Heart right ventricle (tissue), 16 donors: ENCODE measurements at regions not wholly inside any gene's neighbourhood (a gene's known extent, or its start where the extent isn't known, plus 50 kb on each side); places are given as distances from the start of the nearest gene placed in this dataset.

ENCODE experiments used
- ATAC-seq, 8 donors: fragments of 200-7000 bp; cut with Tn5 transposase; one replicate each; pipeline ENCODE4 v1.9.1; 2020; ENCODE audit warnings: mild to moderate bottlenecking in 8 of 8, moderate library complexity in 8 of 8, moderate number of reproducible peaks in 1 of 8
- DNase-seq, 2 donors: peaks; one replicate each; pipeline ENCODE4 v3.0.0-alpha.2; 2020
- H3K27ac ChIP-seq, 10 donors: fragments of 200-600 bp; sonication (generic) in 2 of 10; one replicate each; pipeline versions ENCODE4 v1.5.0 to v1.8.0; 2020 to 2022; ENCODE audit warnings: mild to moderate bottlenecking in 3 of 10
- H3K27me3 ChIP-seq, 7 donors: fragments of 200-600 bp; one replicate each; pipeline ENCODE4 v1.8.0; 2021 to 2022; ENCODE audit warnings: mild to moderate bottlenecking in 2 of 7
- H3K36me3 ChIP-seq, 9 donors: fragments of 200-600 bp; sonication (generic) in 1 of 9; one replicate each; pipeline versions ENCODE4 v1.5.0 to v1.8.0; 2020 to 2022; ENCODE audit warnings: mild to moderate bottlenecking in 2 of 9
- H3K4me1 ChIP-seq, 9 donors: fragments of 200-600 bp; sonication (generic) in 1 of 9; one replicate each; pipeline versions ENCODE4 v1.5.0 to v1.8.0; 2020 to 2022; ENCODE audit warnings: mild to moderate bottlenecking in 4 of 9
- H3K4me3 ChIP-seq, 10 donors: fragments of 200-600 bp; sonication (generic) in 2 of 10; one replicate each; pipeline versions ENCODE4 v1.5.0 to v1.8.0; 2020 to 2022; ENCODE audit warnings: mild to moderate bottlenecking in 7 of 10, moderate library complexity in 2 of 10
- H3K9me3 ChIP-seq, 11 donors: fragments of 200-600 bp in 10 of 11; sonication (generic) in 2 of 11; one replicate each; pipeline versions ENCODE4 v1.5.0 to v1.8.0; 2013 to 2022; ENCODE audit warnings: mild to moderate bottlenecking in 2 of 11, control low read depth in 1 of 11, moderate library complexity in 1 of 11
- CTCF ChIP-seq, 9 donors: fragments of 200-600 bp; sonication (generic) in 2 of 9; IDR thresholded peaks; one replicate each; pipeline versions ENCODE4 v1.5.0 to v1.8.0; 2021 to 2022; ENCODE audit warnings: antibody characterized with exemption in 9 of 9, mild to moderate bottlenecking in 5 of 9, moderate library complexity in 1 of 9
- WGBS, 2 donors: extraction: QIAGEN DNeasy Blood & Tissue Kit; methylation state at CpG; one replicate each; pipeline ENCODE4 v1.1.7; 2013; ENCODE audit warnings: inconsistent platforms in 1 of 2; 5-methylcytosine and 5-hydroxymethylcytosine counted together
- intact Hi-C, 10 donors: fragments of 100-400 bp; cut with DNase I; formaldehyde crosslinking; loops; one replicate each; pipeline versions ENCODE4 v1.11.1 to v1.14.2; 2022
- donor health status: Arrhythmogenic right ventricular cardiomyopathy.
- donor health status: ischemic (EF 13 %, LVEDD 7.1; RV severe dilation, severe dysfunction).
- donor health status: healthy with polysubstance abuse.
- donor health status: DM: no; HTN: yes; CAD: no.
- donor health status: DM: no; HTN: no; CAD: no.
- donor health status: ischemic (EF 25% LVEDD 6.9; RV normal size, moderate dysfunction).
- donor health status: ischemic (EF 25% LVEDD 5.7; RV mildly dilated, moderate dysfunction).
- donor health status: healthy.
- donor health status: DM: yes; HTN: yes; CAD: no.
- donor health status: Ischemic cardiomyopathy.
- donor health status: ischemic (EF 35%, LVEDD 5.7; RV mildly dilated, moderate dysfunction).
- donor health status: nonischemic (EF 11% LVEDD 7.7; RV severe dilation, severe dysfunction).
- donor health status: DM: yes; HTN: yes; CAD: no.
- donor health status: PGD.
- donor health status: ischemic (EF 29% LVEDD 5.4; RV normal size, mild dysfunction).
- donor health status: nonischemic (EF 23%, LVEDD 6.1; RV moderate dilation, normal function).

- TF ChIP-seq CTCF (IDR thresholded peaks at IDR 0.05): no peak
- DNase-seq: no peak
- ATAC-seq: no peak
- 58 to 69% methylated on average over 1 of the region's 1 CpG for WGBS, 2 donors
- Histone ChIP-seq H3K36me3 (no peaks in the 10 kb centered on the region), H3K27ac (no peak overlapping the region), H3K4me3 (no peak overlapping the region), H3K27me3 (no peaks in the 10 kb centered on the region), H3K4me1 (peaks cover 0 to 8% (median 0%) of the 10 kb centered on the region in 9 donors), H3K9me3 (no peaks in the 10 kb centered on the region)
- intact Hi-C loops: no loop called here
Measured at GRCh38 chr9:106758911-106759310, 104.1 kb upstream of the ZNF462 start.

- DNase-seq: no peak
- no peak for ATAC-seq
- H3K27ac ChIP-seq: no peak overlapping the region
- H3K27me3 ChIP-seq: no peaks in the 10 kb centered on the region
- no peaks in the 10 kb centered on the region for H3K36me3 ChIP-seq
- H3K4me1 ChIP-seq: no peaks in the 10 kb centered on the region
- H3K4me3 ChIP-seq: no peak overlapping the region
- H3K9me3 ChIP-seq: no peaks in the 10 kb centered on the region
- intact Hi-C loops: no loop called here
- WGBS, 2 donors: 55 to 67% methylated on average over 2 of the region's 2 CpGs
- no peak for TF ChIP-seq CTCF (IDR thresholded peaks at IDR 0.05)
Measured at GRCh38 chr9:106761493-106761892, 101.5 kb upstream of the ZNF462 start.

- Histone ChIP-seq H3K27ac (no peak overlapping the region), H3K27me3 (no peaks in the 10 kb centered on the region), H3K36me3 (no peaks in the 10 kb centered on the region), H3K4me1 (no peaks in the 10 kb centered on the region), H3K4me3 (no peak overlapping the region), H3K9me3 (peaks cover 0 to 7% (median 0%) of the 10 kb centered on the region in 11 donors)
- no peak for TF ChIP-seq CTCF (IDR thresholded peaks at IDR 0.05)
- intact Hi-C loops: no loop called here
- no peak for DNase-seq
- no peak for ATAC-seq
Measured at GRCh38 chr9:106766616-106767015, 96.3 kb upstream of the ZNF462 start.

- no peak for TF ChIP-seq CTCF (IDR thresholded peaks at IDR 0.05)
- DNase-seq (no peak), ATAC-seq (no peak)
- Histone ChIP-seq H3K36me3 (no peaks in the 10 kb centered on the region), H3K27ac (no peak overlapping the region), H3K9me3 (peaks cover 0 to 7% (median 0%) of the 10 kb centered on the region in 11 donors), H3K4me1 (peaks cover 0 to 12% (median 0%) of the 10 kb centered on the region in 9 donors), H3K4me3 (no peak overlapping the region), H3K27me3 (no peaks in the 10 kb centered on the region)
- WGBS, 2 donors: 68 to 74% methylated on average over 7 of the region's 7 CpGs
- intact Hi-C loops: no loop called here
Measured at GRCh38 chr9:106769331-106769730, 93.6 kb upstream of the ZNF462 start.
